IMR-90 (cell line): ENCODE measurements at regions not wholly inside any gene's neighbourhood (a gene's known extent, or its start where the extent isn't known, plus 50 kb on each side); places are given as distances from the start of the nearest gene placed in this dataset.
A peak's percentile ranks its signal among the peaks of the same experiment; 100 is the strongest.

Experiments
- ATAC-seq: fragments of 200-7000 bp; cut with Tn5 transposase; 2 replicates; pipeline ENCODE4 v1.9.1; 2020; ENCODE audit warnings: low read depth, mild to moderate bottlenecking, moderate library complexity
- BruUV-seq: library from RNA; stranded (reverse); fragments of 400-500 nt; replicated peaks from 2 replicates; lab custom pipeline; 2021; lab: Mats Ljungman, UMichigan
- CTCF ChIA-PET: fragments of 300-600 bp; formaldehyde crosslinking; extraction: SDS; loops from one replicate; lab custom pipeline; 2021; ENCODE audit warnings: antibody characterized with exemption; lab: Yijun Ruan, JAX
- POLR2A ChIA-PET: fragments of 300-600 bp; sonication (Branson Sonifier 250); formaldehyde crosslinking; loops from one replicate; lab custom pipeline; 2022; ENCODE audit warnings: antibody characterized with exemption; ENCODE audit not compliant: unreplicated experiment; lab: Charles Lee
- DNase-seq: peaks from one replicate; pipeline ENCODE4 v3.0.0; 2013
- H2AFZ ChIP-seq: replicated peaks from 2 replicates; pipeline ENCODE3; 2013; ENCODE audit warnings: low read length, mild to moderate bottlenecking; ENCODE audit not compliant: poor library complexity
- H2AK5ac ChIP-seq: 2 replicates; pipeline ENCODE4 v1.6.1; 2013; ENCODE audit warnings: low read depth, low read length, inconsistent platforms
- H2AK9ac ChIP-seq: replicated peaks from 2 replicates; pipeline ENCODE3; 2013; ENCODE audit warnings: mild to moderate bottlenecking, low read depth, low read length, moderate library complexity; ENCODE audit not compliant: poor library complexity
- H2BK120ac ChIP-seq: 2 replicates; pipeline ENCODE4 v1.6.1; 2013; ENCODE audit warnings: low read depth, low read length, inconsistent platforms
- H2BK15ac ChIP-seq: 3 replicates; pipeline ENCODE4 v1.6.1; 2013; ENCODE audit warnings: low read depth, low read length, inconsistent platforms
- H2BK20ac ChIP-seq: 2 replicates; pipeline ENCODE4 v1.6.1; 2013; ENCODE audit warnings: low read depth, mild to moderate bottlenecking, inconsistent platforms, low read length, moderate library complexity
- H2BK5ac ChIP-seq: 2 replicates; pipeline ENCODE4 v1.6.1; 2013; ENCODE audit warnings: mild to moderate bottlenecking, low read depth, low read length, inconsistent platforms; ENCODE audit not compliant: poor library complexity, severe bottlenecking
- H3K14ac ChIP-seq: replicated peaks from 2 replicates; pipeline ENCODE4 v1.6.1; 2013; ENCODE audit warnings: low read depth, low read length, inconsistent platforms
- H3K18ac ChIP-seq: 2 replicates; pipeline ENCODE4 v1.6.1; 2013; ENCODE audit warnings: low read depth, low read length, control low read depth
- H3K23ac ChIP-seq: 2 replicates; pipeline ENCODE4 v1.6.1; 2013; ENCODE audit warnings: low read depth, low read length, inconsistent platforms
- H3K27ac ChIP-seq: 2 replicates; pipeline ENCODE4 v1.5.1; 2013; ENCODE audit warnings: mild to moderate bottlenecking, control low read depth, low read length; ENCODE audit not compliant: insufficient read depth
- H3K27me3 ChIP-seq: 2 replicates; pipeline ENCODE4 v1.6.1; 2013; ENCODE audit warnings: low read length; ENCODE audit not compliant: control insufficient read depth, insufficient read depth
- H3K36me3 ChIP-seq: 2 replicates; pipeline ENCODE4 v1.6.1; 2013; ENCODE audit warnings: low read length, mixed read lengths; ENCODE audit not compliant: control insufficient read depth, insufficient read depth
- H3K4ac ChIP-seq: 2 replicates; pipeline ENCODE4 v1.6.1; 2013; ENCODE audit warnings: low read depth, low read length, inconsistent platforms
- H3K4me1 ChIP-seq: 2 replicates; pipeline ENCODE4 v1.6.1; 2013; ENCODE audit warnings: low read length, mixed read lengths; ENCODE audit not compliant: control insufficient read depth, insufficient read depth
- H3K4me2 ChIP-seq: 2 replicates; pipeline ENCODE4 v1.6.1; 2013; ENCODE audit warnings: low read depth, mild to moderate bottlenecking, control low read depth, low read length, moderate library complexity
- H3K4me3 ChIP-seq: 2 replicates; pipeline ENCODE4 v1.5.1; 2013; ENCODE audit warnings: low read depth, mild to moderate bottlenecking, control low read depth, low read length, moderate library complexity; ENCODE audit not compliant: insufficient read depth
- H3K56ac ChIP-seq: 2 replicates; pipeline ENCODE4 v1.6.1; 2013; ENCODE audit warnings: low read length, inconsistent platforms; ENCODE audit not compliant: insufficient read depth; ENCODE audit errors: extremely low read depth
- H3K79me1 ChIP-seq, 2 experiments: 2 replicates each; pipeline ENCODE4 v1.6.1; 2013; ENCODE audit warnings: low read length in 2 of 2, inconsistent platforms in 1 of 2, low read depth in 1 of 2
- H3K9ac ChIP-seq: 2 replicates; pipeline ENCODE4 v1.6.1; 2013; ENCODE audit warnings: low read depth, low read length, control low read depth
- H3K9me1 ChIP-seq: 2 replicates; pipeline ENCODE4 v1.6.1; 2013; ENCODE audit warnings: low read length, inconsistent platforms; ENCODE audit not compliant: insufficient read depth
- H3K9me3 ChIP-seq: 2 replicates; pipeline ENCODE4 v1.6.1; 2013; ENCODE audit warnings: low read length; ENCODE audit not compliant: control insufficient read depth, insufficient read depth
- H4K20me1 ChIP-seq: 2 replicates; pipeline ENCODE4 v1.6.1; 2013; ENCODE audit warnings: low read length, inconsistent platforms; ENCODE audit not compliant: insufficient read depth
- H4K5ac ChIP-seq: 2 replicates; pipeline ENCODE4 v1.6.1; 2013; ENCODE audit warnings: mild to moderate bottlenecking, low read depth, low read length, control low read depth
- H4K8ac ChIP-seq, 2 experiments: 2 replicates each; pipeline ENCODE4 v1.6.1; 2013; ENCODE audit warnings: low read depth in 2 of 2, low read length in 2 of 2, control low read depth in 1 of 2, inconsistent platforms in 1 of 2
- H4K91ac ChIP-seq: 2 replicates; pipeline ENCODE4 v1.6.1; 2013; ENCODE audit warnings: low read depth, low read length, inconsistent platforms; ENCODE audit not compliant: insufficient read depth
- BHLHE40 ChIP-seq: fragments of 150-350 bp; IDR thresholded peaks from 2 replicates; pipeline ENCODE4 v1.6.1; 2016; ENCODE audit warnings: mild to moderate bottlenecking, low read depth, low read length
- CEBPB ChIP-seq: IDR thresholded peaks from 2 replicates; pipeline ENCODE4 v1.6.1; 2012; ENCODE audit warnings: low read depth, low read length, improper control_type of control experiment
- CHD1 ChIP-seq: IDR thresholded peaks from 2 replicates; pipeline ENCODE4 v1.6.1; 2012; ENCODE audit warnings: low read depth, low read length, improper control_type of control experiment
- CTCF ChIP-seq: conservative IDR thresholded peaks from 2 replicates; pipeline ENCODE4 v1.5.1; 2012; ENCODE audit warnings: mild to moderate bottlenecking, low read depth, low read length, improper control_type of control experiment
- ELK1 ChIP-seq: fragments of 150-350 bp; IDR thresholded peaks from 2 replicates; pipeline ENCODE4 v1.6.1; 2016; ENCODE audit warnings: low read depth, mild to moderate bottlenecking, low read length, moderate library complexity, borderline replicate concordance
- FOS ChIP-seq: fragments of 150-350 bp; IDR thresholded peaks from 2 replicates; pipeline ENCODE4 v1.6.1; 2016; ENCODE audit warnings: low read depth, low read length
- MAFK ChIP-seq: IDR thresholded peaks from 2 replicates; pipeline ENCODE4 v1.6.1; 2012; ENCODE audit warnings: low read depth, low read length, improper control_type of control experiment
- MAZ ChIP-seq: IDR thresholded peaks from 2 replicates; pipeline ENCODE4 v1.6.1; 2012; ENCODE audit warnings: low read depth, mild to moderate bottlenecking, low read length, improper control_type of control experiment, moderate library complexity, borderline replicate concordance
- MXI1 ChIP-seq: IDR thresholded peaks from 2 replicates; pipeline ENCODE4 v1.6.1; 2012; ENCODE audit warnings: low read depth, mild to moderate bottlenecking, low read length, moderate library complexity, borderline replicate concordance
- NFE2L2 ChIP-seq: fragments of 150-350 bp; IDR thresholded peaks from 2 replicates; pipeline ENCODE4 v1.6.1; 2016; ENCODE audit warnings: low read depth, mild to moderate bottlenecking, low read length
- POLR2A ChIP-seq: IDR thresholded peaks from 2 replicates; pipeline ENCODE4 v1.6.1; 2012; ENCODE audit warnings: mild to moderate bottlenecking, low read depth, low read length
- RAD21 ChIP-seq: IDR thresholded peaks from 2 replicates; pipeline ENCODE4 v1.6.1; 2012; ENCODE audit warnings: low read length, improper control_type of control experiment
- RCOR1 ChIP-seq: IDR thresholded peaks from 2 replicates; pipeline ENCODE4 v1.6.1; 2012; ENCODE audit warnings: mild to moderate bottlenecking, low read length, improper control_type of control experiment; ENCODE audit not compliant: insufficient replicate concordance
- RFX5 ChIP-seq: IDR thresholded peaks from 2 replicates; pipeline ENCODE4 v1.8.0; 2012; ENCODE audit warnings: low read depth, mild to moderate bottlenecking, low read length, moderate library complexity
- SMC3 ChIP-seq: fragments of 150-350 bp; IDR thresholded peaks from 2 replicates; pipeline ENCODE4 v1.6.1; 2016; ENCODE audit warnings: low read depth, mild to moderate bottlenecking, antibody characterized with exemption, low read length, moderate library complexity
- WGBS, 2 experiments: methylation state at CpG; one replicate each; pipeline versions ENCODE4 v1.1.5 to v1.1.7; 2013; ENCODE audit warnings: missing lambda C conversion rate in 2 of 2; ENCODE audit not compliant: insufficient read length in 1 of 2; ENCODE audit errors: extremely low coverage in 2 of 2; 5-methylcytosine and 5-hydroxymethylcytosine counted together
- dilution Hi-C: fragments of 300-500 bp; cut with HindIII; formaldehyde crosslinking; loops from one replicate; pipeline ENCODE4 v1.14.3; 2018; ENCODE audit warnings: low sequenced_read_pairs; ENCODE audit not compliant: unreplicated experiment
- in situ Hi-C: fragments of 300-500 bp; cut with MboI; formaldehyde crosslinking; loops from 3 replicates; pipeline ENCODE4 v1.14.3; 2019; ENCODE audit warnings: low sequenced_read_pairs, inconsistent platforms, mixed read lengths
- intact Hi-C: fragments of 100-400 bp; cut with micrococcal nuclease; formaldehyde crosslinking; loops from 2 replicates; pipeline ENCODE4 v1.10.0; 2022
- TF ChIP-seq, protein P1 (sequence below): fragments of 150-350 bp; IDR thresholded peaks from 2 replicates; pipeline ENCODE4 v1.6.1; 2017; ENCODE audit warnings: mild to moderate bottlenecking, antibody characterized with exemption, low read length, low read depth

GRCh38 chr4:141567326-141567915, 69.0 kb upstream of the IL15 start:
- Histone ChIP-seq H2AK9ac (no peak overlapping the region), H2AFZ (no peak overlapping the region), H3K36me3 (no peaks in the 10 kb centered on the region), H3K18ac (peak overlapping the region; percentile 48; the same call in 1 of the 2 replicates), H3K23ac (no peak overlapping the region), H3K27me3 (no peaks in the 10 kb centered on the region), H2BK20ac (peak overlapping the region; percentile 91), H4K5ac (no peak overlapping the region; the same call in 1 of the 2 replicates), H3K9me1 (no peaks in the 10 kb centered on the region), H2BK5ac (peak overlapping the region; percentile 17), H2BK15ac (peak overlapping the region; percentile 96), H3K56ac (no peak overlapping the region), H4K91ac (peak overlapping the region; percentile 86), H3K4me2 (no peak overlapping the region), H4K8ac (peak overlapping the region in 1 of 2 experiments; percentile 4; a peak in 1 of 4 replicates), H3K4me3 (no peak overlapping the region), H3K14ac (peak overlapping the region; percentile 35; the same call in 1 of the 2 replicates), H4K20me1 (no peaks in the 10 kb centered on the region), H2AK5ac (peak overlapping the region; percentile 85; the same call in 1 of the 2 replicates), H2BK120ac (peak overlapping the region; percentile 88), H3K27ac (no peak overlapping the region), H3K9me3 (no peaks in the 10 kb centered on the region), H3K4ac (peak overlapping the region; percentile 67), H3K79me1 (no peaks in the 10 kb centered on the region), H3K9ac (no peak overlapping the region), H3K4me1 (peaks cover 7% of the 10 kb centered on the region)
- WGBS, 2 experiments = 80% methylated on average over 1 of the region's 4 CpGs; no CpG with 5 or more reads in 1 of the 2 experiments
- DNase-seq (no peak), ATAC-seq (no peak)
- dilution Hi-C loops (no loop called here), intact Hi-C loops (no loop called here), in situ Hi-C loops (no loop called here)
- TF ChIP-seq FOS (no peak), MAFK (no peak), BHLHE40 (no peak), RFX5 (no peak), CHD1 (no peak), MAZ (no peak), RAD21 (no peak), ELK1 (no peak), POLR2A (no peak), CEBPB (no peak), CTCF (no peak), MXI1 (no peak), NFE2L2 (no peak), SMC3 (no peak), RCOR1 (no peak)
- TF ChIP-seq, protein P1, sequence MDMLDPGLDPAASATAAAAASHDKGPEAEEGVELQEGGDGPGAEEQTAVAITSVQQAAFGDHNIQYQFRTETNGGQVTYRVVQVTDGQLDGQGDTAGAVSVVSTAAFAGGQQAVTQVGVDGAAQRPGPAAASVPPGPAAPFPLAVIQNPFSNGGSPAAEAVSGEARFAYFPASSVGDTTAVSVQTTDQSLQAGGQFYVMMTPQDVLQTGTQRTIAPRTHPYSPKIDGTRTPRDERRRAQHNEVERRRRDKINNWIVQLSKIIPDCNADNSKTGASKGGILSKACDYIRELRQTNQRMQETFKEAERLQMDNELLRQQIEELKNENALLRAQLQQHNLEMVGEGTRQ = no peak
- ChIA-PET POLR2A (no interaction called here), CTCF (no interaction called here)
- BruUV-seq = no TSS peak
